OCI-LY1 (cell line): ENCODE measurements at regions not wholly inside any gene's neighbourhood (a gene's known extent, or its start where the extent isn't known, plus 50 kb on each side); places are given as distances from the start of the nearest gene placed in this dataset.
"Not testable (repeated sequence)": the region's sequence is repeated elsewhere in the genome, so short reads cannot be mapped to it uniquely, and the experiment has no call there.

Source experiments
- H2AFZ ChIP-seq: fragments of 200-600 bp; sonication (generic), shearing (Covaris generic); 2 replicates; pipeline ENCODE4 v1.6.0; 2014; ENCODE audit warnings: antibody characterized with exemption, mild to moderate bottlenecking, low read length
- H3F3A ChIP-seq: fragments of 200-600 bp; sonication (generic), shearing (Covaris generic); 2 replicates; pipeline ENCODE4 v1.6.0; 2014; ENCODE audit warnings: mild to moderate bottlenecking, antibody characterized with exemption, low read length, moderate library complexity; ENCODE audit not compliant: insufficient read depth
- H3K27ac ChIP-seq: fragments of 200-600 bp; sonication (generic); 2 replicates; pipeline ENCODE4 v1.5.1; 2014; ENCODE audit warnings: low read length, mixed run types, mild to moderate bottlenecking, low read depth; ENCODE audit not compliant: poor library complexity, severe bottlenecking
- H3K27me3 ChIP-seq: fragments of 200-600 bp; sonication (generic); 2 replicates; pipeline ENCODE4 v1.6.0; 2014; ENCODE audit warnings: antibody characterized with exemption, mild to moderate bottlenecking, low read length, moderate library complexity; ENCODE audit not compliant: insufficient read depth
- H3K36me3 ChIP-seq: fragments of 200-600 bp; sonication (generic); 2 replicates; pipeline ENCODE4 v1.6.1; 2014; ENCODE audit warnings: mild to moderate bottlenecking, antibody characterized with exemption, low read length, moderate library complexity, mixed read lengths; ENCODE audit not compliant: insufficient read depth
- H3K4me1 ChIP-seq: fragments of 200-600 bp; sonication (generic); 2 replicates; pipeline ENCODE4 v1.5.1; 2014; ENCODE audit warnings: mild to moderate bottlenecking, low read length, moderate library complexity; ENCODE audit not compliant: insufficient read depth, severe bottlenecking
- H3K4me2 ChIP-seq: fragments of 200-600 bp; sonication (generic), shearing (Covaris generic); 2 replicates; pipeline ENCODE4 v1.6.1; 2014; ENCODE audit warnings: low read length
- H3K4me3 ChIP-seq: fragments of 200-600 bp; sonication (generic); 2 replicates; pipeline ENCODE4 v1.5.1; 2014; ENCODE audit warnings: low read length, low read depth, mild to moderate bottlenecking, mixed read lengths; ENCODE audit not compliant: poor library complexity, severe bottlenecking
- H3K79me2 ChIP-seq: fragments of 200-600 bp; shearing (Covaris generic); 2 replicates; pipeline ENCODE4 v1.6.1; 2016; ENCODE audit warnings: mixed run types, low read length, mixed read lengths; ENCODE audit not compliant: insufficient read depth
- H3K9ac ChIP-seq: fragments of 200-600 bp; sonication (generic), shearing (Covaris generic); 2 replicates; pipeline ENCODE4 v1.6.1; 2014; ENCODE audit warnings: mild to moderate bottlenecking, low read length, mixed read lengths
- H3K9me2 ChIP-seq: fragments of 200-600 bp; sonication (generic), shearing (Covaris generic); 2 replicates; pipeline ENCODE4 v1.6.1; 2014; ENCODE audit warnings: low read depth, mild to moderate bottlenecking, low read length, mixed read lengths
- H3K9me3 ChIP-seq: fragments of 200-600 bp; shearing (Covaris generic); 2 replicates; pipeline ENCODE4 v1.6.1; 2014; ENCODE audit warnings: low read length, mixed read lengths
- H4K20me1 ChIP-seq: fragments of 200-600 bp; sonication (generic), shearing (Covaris generic); 2 replicates; pipeline ENCODE4 v1.6.0; 2016; ENCODE audit warnings: mild to moderate bottlenecking, low read length; ENCODE audit not compliant: insufficient read depth
- EZH2 ChIP-seq: fragments of 200-600 bp; sonication (generic), shearing (Covaris generic); IDR thresholded peaks from 2 replicates; pipeline ENCODE4 v1.8.0; 2017; ENCODE audit warnings: borderline replicate concordance, mixed run types, mild to moderate bottlenecking, antibody characterized with exemption, low read length, moderate library complexity, mixed read lengths
- TF ChIP-seq, protein P1 (sequence below): fragments of 200-600 bp; sonication (generic), shearing (Covaris generic); IDR thresholded peaks from 2 replicates; pipeline ENCODE4 v1.5.1; 2017; ENCODE audit warnings: mild to moderate bottlenecking, antibody characterized with exemption, low read length, moderate library complexity, mixed read lengths

DNA sequence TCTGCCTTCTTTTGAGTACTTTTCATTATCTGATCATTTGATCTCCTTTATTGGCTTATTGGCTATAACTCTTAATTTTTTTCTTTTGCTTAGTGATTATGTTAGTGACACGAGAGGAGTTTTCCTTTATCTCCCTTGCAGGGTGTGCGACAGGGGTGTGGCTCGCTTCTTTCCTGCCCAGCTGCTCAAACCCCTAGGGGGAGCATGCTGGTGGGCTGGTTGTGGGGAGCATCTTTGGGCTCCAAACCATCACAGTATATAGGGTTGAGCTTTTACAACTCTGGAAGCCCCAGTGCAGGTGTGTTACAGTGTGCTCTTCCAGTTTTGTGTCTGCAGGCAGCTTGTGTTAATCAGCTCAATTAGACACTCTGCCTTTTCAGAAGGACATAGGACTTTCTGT is 357.0 kb upstream of the TMEFF2 start:
- no peaks in the 10 kb centered on the region for H3K9me2 ChIP-seq
- H3K4me2 ChIP-seq, result no peak overlapping the region
- H3K27me3 ChIP-seq, result no peaks in the 10 kb centered on the region
- TF ChIP-seq EZH2, result no peak
- TF ChIP-seq, protein P1, sequence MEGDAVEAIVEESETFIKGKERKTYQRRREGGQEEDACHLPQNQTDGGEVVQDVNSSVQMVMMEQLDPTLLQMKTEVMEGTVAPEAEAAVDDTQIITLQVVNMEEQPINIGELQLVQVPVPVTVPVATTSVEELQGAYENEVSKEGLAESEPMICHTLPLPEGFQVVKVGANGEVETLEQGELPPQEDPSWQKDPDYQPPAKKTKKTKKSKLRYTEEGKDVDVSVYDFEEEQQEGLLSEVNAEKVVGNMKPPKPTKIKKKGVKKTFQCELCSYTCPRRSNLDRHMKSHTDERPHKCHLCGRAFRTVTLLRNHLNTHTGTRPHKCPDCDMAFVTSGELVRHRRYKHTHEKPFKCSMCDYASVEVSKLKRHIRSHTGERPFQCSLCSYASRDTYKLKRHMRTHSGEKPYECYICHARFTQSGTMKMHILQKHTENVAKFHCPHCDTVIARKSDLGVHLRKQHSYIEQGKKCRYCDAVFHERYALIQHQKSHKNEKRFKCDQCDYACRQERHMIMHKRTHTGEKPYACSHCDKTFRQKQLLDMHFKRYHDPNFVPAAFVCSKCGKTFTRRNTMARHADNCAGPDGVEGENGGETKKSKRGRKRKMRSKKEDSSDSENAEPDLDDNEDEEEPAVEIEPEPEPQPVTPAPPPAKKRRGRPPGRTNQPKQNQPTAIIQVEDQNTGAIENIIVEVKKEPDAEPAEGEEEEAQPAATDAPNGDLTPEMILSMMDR, result no peak
- H4K20me1 ChIP-seq, result no peaks in the 10 kb centered on the region
- no peaks in the 10 kb centered on the region for H3K4me1 ChIP-seq
- no peak overlapping the region for H3K27ac ChIP-seq
- H3K4me3 ChIP-seq, result no peak overlapping the region
- no peaks in the 10 kb centered on the region for H3K9me3 ChIP-seq
- H2AFZ ChIP-seq, result no peak overlapping the region
- H3K9ac ChIP-seq, result no peak overlapping the region
- no peaks in the 10 kb centered on the region for H3K36me3 ChIP-seq
- no peaks in the 10 kb centered on the region for H3F3A ChIP-seq
- no peaks in the 10 kb centered on the region for H3K79me2 ChIP-seq

DNA sequence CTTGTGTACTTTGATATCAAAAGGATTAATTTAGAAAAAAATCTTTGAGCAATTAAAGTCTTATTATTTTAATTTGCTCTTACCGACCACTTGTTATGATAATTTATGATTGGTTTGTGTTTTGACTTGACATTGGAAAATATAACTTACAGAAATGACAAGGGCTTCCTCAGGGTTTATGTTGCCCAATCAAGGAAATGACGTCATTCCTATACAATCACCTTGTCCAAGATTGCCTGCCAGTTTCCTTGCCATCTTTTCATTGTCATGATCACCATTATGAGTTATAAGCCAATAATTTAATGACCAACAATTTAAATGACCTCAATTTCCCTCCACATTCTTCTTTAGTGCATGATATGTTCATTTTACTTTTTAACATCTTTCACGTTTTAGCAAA is 351.8 kb upstream of the TMEFF2 start:
- Histone ChIP-seq H2AFZ (no peak overlapping the region), H3K4me2 (no peak overlapping the region), H3K79me2 (no peaks in the 10 kb centered on the region), H3K4me1 (no peaks in the 10 kb centered on the region), H3K36me3 (no peaks in the 10 kb centered on the region), H3K4me3 (no peak overlapping the region), H3F3A (no peaks in the 10 kb centered on the region), H3K9me2 (no peaks in the 10 kb centered on the region), H3K9ac (no peak overlapping the region), H3K9me3 (no peaks in the 10 kb centered on the region), H4K20me1 (no peaks in the 10 kb centered on the region), H3K27ac (no peak overlapping the region), H3K27me3 (no peaks in the 10 kb centered on the region)
- TF ChIP-seq, protein P1, result no peak
- TF ChIP-seq EZH2, result no peak

DNA sequence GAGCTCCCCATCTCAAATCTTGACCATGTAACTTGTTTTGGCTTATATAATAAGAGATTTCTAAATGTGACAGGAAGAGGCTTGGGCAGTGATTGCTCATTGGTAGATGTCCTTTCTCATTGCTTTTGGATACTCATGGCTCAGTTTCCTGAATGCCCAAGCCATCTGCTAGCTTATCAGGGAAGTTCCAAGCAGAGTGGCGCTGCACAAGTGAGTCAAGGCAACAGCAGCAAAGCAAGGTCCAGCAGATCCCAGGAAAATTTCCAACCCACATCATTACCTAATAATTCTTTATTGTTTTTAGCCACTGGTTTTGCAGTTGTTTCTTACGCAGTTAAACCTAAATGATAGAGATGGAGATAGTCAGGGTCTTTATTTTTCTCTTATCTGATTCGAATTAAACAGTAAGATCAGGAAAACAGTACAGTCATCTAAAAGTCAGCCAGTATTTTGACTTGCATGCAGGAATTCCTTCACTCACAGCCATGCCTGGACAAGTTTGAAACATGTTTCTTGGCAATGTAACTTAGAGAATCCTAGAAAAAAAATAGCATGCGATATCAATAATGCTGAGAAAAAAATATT is 349.7 kb upstream of the TMEFF2 start:
- H3K9ac ChIP-seq, result no peak overlapping the region
- H4K20me1 ChIP-seq, result no peaks in the 10 kb centered on the region
- H3K27me3 ChIP-seq, result no peaks in the 10 kb centered on the region
- H3F3A ChIP-seq, result no peaks in the 10 kb centered on the region
- no peak overlapping the region for H3K27ac ChIP-seq
- H3K79me2 ChIP-seq, result no peaks in the 10 kb centered on the region
- H3K9me3 ChIP-seq, result no peaks in the 10 kb centered on the region
- TF ChIP-seq, protein P1, result no peak
- TF ChIP-seq EZH2, result no peak
- H2AFZ ChIP-seq, result no peak overlapping the region
- H3K4me1 ChIP-seq, result no peaks in the 10 kb centered on the region
- no peak overlapping the region for H3K4me3 ChIP-seq
- H3K4me2 ChIP-seq, result no peak overlapping the region
- no peaks in the 10 kb centered on the region for H3K36me3 ChIP-seq
- H3K9me2 ChIP-seq, result no peaks in the 10 kb centered on the region

DNA sequence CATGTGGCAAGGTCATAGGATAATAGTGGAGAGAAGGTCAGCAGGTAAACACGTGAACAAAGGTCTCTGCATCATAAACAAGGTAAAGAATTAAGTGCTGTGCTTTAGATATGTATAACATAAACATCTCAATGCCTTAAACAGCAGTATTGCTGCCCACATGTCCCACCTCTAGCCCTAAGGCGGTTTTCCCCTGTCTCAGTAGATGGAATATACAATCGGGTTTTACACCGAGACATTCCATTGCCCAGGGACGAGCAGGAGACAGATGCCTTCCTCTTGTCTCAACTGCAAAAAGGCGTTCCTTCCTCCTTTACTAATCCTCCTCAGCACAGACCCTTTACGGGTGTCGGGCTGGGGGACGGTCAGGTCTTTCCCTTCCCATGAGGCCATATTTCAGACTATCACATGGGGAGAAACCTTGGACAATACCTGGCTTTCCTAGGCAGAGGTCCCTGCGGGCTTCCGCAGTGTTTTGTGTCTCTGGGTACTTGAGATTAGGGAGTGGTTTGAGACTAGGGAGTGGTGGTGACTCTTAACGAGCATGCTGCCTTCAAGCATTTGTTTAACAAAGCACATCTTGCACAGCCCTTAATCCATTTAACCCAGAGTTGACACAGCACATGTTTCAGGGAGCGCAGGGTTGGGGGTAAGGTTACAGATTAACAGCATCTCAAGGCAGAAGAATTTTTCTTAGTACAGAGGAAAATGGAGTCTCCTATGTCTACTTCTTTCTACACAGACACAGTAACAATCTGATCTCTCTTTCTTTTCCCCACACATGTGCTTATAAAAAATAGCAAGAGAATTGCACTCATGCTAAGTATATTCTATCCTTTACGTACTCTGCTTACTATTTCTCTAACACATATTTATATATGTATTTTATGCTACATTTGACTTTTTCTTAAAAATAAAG is 347.7 kb upstream of the TMEFF2 start:
- not testable (repeated sequence) for H3K4me3 ChIP-seq, H3K4me1 ChIP-seq, H3K27me3 ChIP-seq, H3F3A ChIP-seq, H3K4me2 ChIP-seq, H3K36me3 ChIP-seq, H2AFZ ChIP-seq, H3K9me3 ChIP-seq, H3K27ac ChIP-seq, H3K9me2 ChIP-seq, H3K9ac ChIP-seq, H3K79me2 ChIP-seq, H4K20me1 ChIP-seq
